Chondrocyte (in vitro differentiated cells): ENCODE measurements at regions not wholly inside any gene's neighbourhood (a gene's known extent, or its start where the extent isn't known, plus 50 kb on each side); places are given as distances from the start of the nearest gene placed in this dataset.

Experiments
- DNase-seq: peaks from one replicate; pipeline ENCODE4 v3.0.0; 2021; ENCODE audit warnings: mixed read lengths, low spot score
- H3K27ac Mint-ChIP-seq: one replicate; pipeline ENCODE4 v1.8.0; 2021; ENCODE audit warnings: mild to moderate bottlenecking, moderate library complexity, mixed read lengths; ENCODE audit not compliant: unreplicated experiment
- H3K27me3 Mint-ChIP-seq: 2 replicates; pipeline ENCODE4 v1.8.0; 2021; ENCODE audit warnings: low read depth, mixed read lengths
- H3K36me3 Mint-ChIP-seq: 2 replicates; pipeline ENCODE4 v1.8.0; 2021; ENCODE audit warnings: low read depth, mixed read lengths
- H3K4me1 Mint-ChIP-seq: 2 replicates; pipeline ENCODE4 v1.8.0; 2021; ENCODE audit warnings: low read depth, mild to moderate bottlenecking, mixed read lengths
- H3K4me3 Mint-ChIP-seq: one replicate; pipeline ENCODE4 v1.8.0; 2021; ENCODE audit warnings: mild to moderate bottlenecking, moderate library complexity, mixed read lengths; ENCODE audit not compliant: unreplicated experiment
- H3K9me3 Mint-ChIP-seq: 2 replicates; pipeline ENCODE4 v1.8.0; 2021; ENCODE audit warnings: low read depth, mixed read lengths
- CTCF ChIP-seq: fragments of 200-600 bp; sonication (generic); IDR thresholded peaks from 2 replicates; pipeline ENCODE4 v1.5.0; 2021; ENCODE audit warnings: antibody characterized with exemption, mild to moderate bottlenecking, moderate library complexity

DNA sequence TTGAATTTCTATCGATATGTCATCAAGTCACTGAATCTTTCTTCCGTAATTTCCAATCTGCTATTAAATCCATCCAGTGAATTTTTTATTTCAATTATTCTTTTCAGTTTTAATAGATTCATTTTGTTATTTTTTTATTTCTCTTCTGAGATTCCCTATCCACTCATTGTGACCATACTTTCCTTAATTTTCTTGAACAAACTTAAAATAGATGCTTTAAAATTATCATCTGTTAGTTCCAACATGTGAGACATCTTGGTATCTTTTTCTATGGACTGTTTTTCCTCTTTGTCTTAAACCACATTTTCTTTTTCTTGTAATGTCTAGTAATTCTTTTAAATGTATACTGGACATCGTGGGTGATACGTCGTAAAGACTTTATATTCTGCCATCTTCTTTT lies 236.6 kb upstream of the TLE3 start:
- DNase-seq: no peak
- H3K4me1 Mint-ChIP-seq: no peaks in the 10 kb centered on the region
- peaks cover 26% of the 10 kb centered on the region for H3K27me3 Mint-ChIP-seq
- TF ChIP-seq CTCF: no peak
- H3K27ac Mint-ChIP-seq: no peak overlapping the region
- no peak overlapping the region for H3K4me3 Mint-ChIP-seq
- peaks cover 43% of the 10 kb centered on the region for H3K9me3 Mint-ChIP-seq
- peaks cover 8% of the 10 kb centered on the region for H3K36me3 Mint-ChIP-seq

- H3K4me1 Mint-ChIP-seq: peaks cover 25% of the 10 kb centered on the region
- TF ChIP-seq CTCF: no peak
- DNase-seq: no peak
Observed at GRCh38 chr15:70329179-70329578, 231.5 kb upstream of the TLE3 start.

DNA sequence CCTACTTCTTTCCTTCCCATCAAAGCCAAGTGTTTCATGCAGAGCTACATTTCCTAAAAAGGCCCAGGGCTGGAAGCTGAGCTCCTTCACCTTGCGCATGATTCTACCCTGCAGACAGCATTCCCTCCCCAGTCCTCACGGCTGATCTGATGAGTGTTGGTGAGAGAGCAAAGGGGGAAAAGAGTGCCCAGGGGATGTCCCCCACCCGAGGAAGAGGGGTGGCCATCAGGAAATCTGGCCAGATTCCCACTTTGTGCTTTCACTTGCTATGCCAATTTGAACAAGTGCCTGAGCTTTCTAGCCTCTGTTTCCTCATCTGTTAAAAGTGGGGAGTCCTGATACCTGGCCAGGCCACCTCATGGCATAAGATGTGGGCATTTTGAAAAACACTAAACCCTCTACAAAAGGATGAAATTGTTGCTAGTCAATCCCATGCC lies 231.0 kb upstream of the TLE3 start:
- peaks cover 3% of the 10 kb centered on the region for H3K36me3 Mint-ChIP-seq
- peaks cover 9% of the 10 kb centered on the region for H3K27me3 Mint-ChIP-seq
- H3K9me3 Mint-ChIP-seq: peaks cover 21% of the 10 kb centered on the region
- no peak for TF ChIP-seq CTCF
- H3K27ac Mint-ChIP-seq: no peak overlapping the region
- H3K4me1 Mint-ChIP-seq: peaks cover 29% of the 10 kb centered on the region
- no peak for DNase-seq
- no peak overlapping the region for H3K4me3 Mint-ChIP-seq

More at GRCh38 chr15:70329179-70329578, 231.5 kb upstream of the TLE3 start:
- Mint-ChIP-seq H3K9me3 (peaks cover 26% of the 10 kb centered on the region), H3K27ac (no peak overlapping the region), H3K36me3 (peaks cover 5% of the 10 kb centered on the region), H3K27me3 (peaks cover 9% of the 10 kb centered on the region), H3K4me3 (no peak overlapping the region)

- Mint-ChIP-seq H3K27me3 (peaks cover 9% of the 10 kb centered on the region), H3K9me3 (peaks cover 15% of the 10 kb centered on the region), H3K4me3 (no peak overlapping the region), H3K27ac (peak overlapping the region; percentile 60), H3K4me1 (peaks cover 36% of the 10 kb centered on the region), H3K36me3 (peaks cover 3% of the 10 kb centered on the region)
- TF ChIP-seq CTCF: no peak
- DNase-seq: no peak
Observed at GRCh38 chr15:70327856-70328678, 230.3 kb upstream of the TLE3 start.

DNA sequence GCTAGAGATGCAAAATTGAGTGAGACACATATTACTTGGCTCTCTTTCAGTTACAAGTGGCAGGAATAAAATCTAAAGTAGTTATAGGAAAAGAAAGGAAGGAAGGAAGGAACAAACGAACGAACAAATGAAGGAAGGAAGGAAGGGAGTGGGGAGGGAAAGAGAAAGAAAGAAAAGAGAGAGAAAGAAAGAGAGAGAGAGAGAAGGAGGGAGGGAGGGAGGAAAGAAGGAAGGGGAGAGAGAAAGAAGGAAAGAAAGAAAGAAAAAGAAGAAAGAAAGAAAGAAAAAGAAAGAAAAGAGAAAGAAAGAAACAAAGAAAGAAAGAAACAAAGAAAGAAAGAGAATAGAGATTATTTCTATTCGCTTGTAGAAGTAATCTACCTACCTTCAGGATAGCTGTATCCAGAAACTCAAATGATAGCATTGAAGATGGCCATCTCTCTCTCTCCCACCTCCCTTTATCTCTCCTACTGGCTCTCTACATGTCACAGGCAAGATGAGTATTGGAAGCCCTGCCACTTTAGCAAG lies 229.7 kb upstream of the TLE3 start:
- no peak for DNase-seq
- Mint-ChIP-seq H3K4me1 (peaks cover 37% of the 10 kb centered on the region), H3K36me3 (peaks cover 3% of the 10 kb centered on the region), H3K4me3 (no peak overlapping the region), H3K27me3 (peaks cover 10% of the 10 kb centered on the region), H3K27ac (peak overlapping the region; percentile 60), H3K9me3 (peaks cover 15% of the 10 kb centered on the region)
- TF ChIP-seq CTCF: no peak
